ENCODE measurements at regions not wholly inside any gene's neighbourhood (a gene's known extent, or its start where the extent isn't known, plus 50 kb on each side); places are given as distances from the start of the nearest gene placed in this dataset.
"Not testable (repeated sequence)": the region's sequence is repeated elsewhere in the genome, so short reads cannot be mapped to it uniquely, and the experiment has no call there.

DNA sequence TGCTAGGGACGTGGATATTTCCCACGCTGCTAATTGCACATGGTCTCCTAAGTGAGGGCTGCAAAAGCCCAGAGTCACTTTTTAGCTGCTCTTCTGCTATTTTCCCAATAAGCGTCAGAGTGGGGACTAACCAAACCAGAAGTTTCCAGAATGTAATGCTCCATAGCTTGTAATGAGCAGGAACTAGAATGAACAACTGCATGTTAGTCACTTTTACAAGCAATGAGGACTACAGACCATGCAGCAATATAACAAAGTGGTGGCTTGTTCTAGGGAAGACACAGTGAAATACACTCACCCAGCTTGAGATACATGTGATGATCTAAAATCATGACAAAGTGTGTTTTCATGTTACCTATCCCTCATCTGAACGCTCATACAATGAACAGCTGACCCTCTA lies 314.1 kb upstream of the SGK1 start:
- DNase-seq, result no peak

GRCh38 chr6:134631398-134631924 lies 313.5 kb upstream of the SGK1 start:
- DNase-seq, result no peak

GRCh38 chr6:134630508-134631121 lies 312.7 kb upstream of the SGK1 start:
- DNase-seq, result no peak

- DNase-seq, result no peak
Measured at GRCh38 chr6:134628154-134628553, 310.2 kb upstream of the SGK1 start.

DNA sequence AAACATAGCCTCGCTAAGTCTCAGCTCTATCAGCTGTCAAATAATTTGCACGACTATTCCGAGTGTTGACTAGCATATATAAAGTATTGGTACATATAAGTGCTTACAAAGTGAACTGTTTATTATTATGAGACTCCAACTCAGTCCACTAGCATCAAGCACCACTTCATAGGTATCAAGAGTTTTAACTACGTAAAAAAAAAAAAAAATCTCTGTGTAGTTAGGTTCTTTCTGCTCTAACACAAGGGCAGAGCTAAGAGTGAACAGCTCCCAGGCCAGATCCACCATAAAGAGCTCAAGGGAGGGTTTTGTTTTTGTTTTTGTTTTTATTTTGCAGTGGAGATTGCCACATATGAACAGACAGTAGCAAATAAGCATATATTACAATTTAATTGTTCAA lies 309.8 kb upstream of the SGK1 start:
- DNase-seq, result no peak

GRCh38 chr6:134626589-134626988 lies 308.7 kb upstream of the SGK1 start:
- no peak for DNase-seq

DNA sequence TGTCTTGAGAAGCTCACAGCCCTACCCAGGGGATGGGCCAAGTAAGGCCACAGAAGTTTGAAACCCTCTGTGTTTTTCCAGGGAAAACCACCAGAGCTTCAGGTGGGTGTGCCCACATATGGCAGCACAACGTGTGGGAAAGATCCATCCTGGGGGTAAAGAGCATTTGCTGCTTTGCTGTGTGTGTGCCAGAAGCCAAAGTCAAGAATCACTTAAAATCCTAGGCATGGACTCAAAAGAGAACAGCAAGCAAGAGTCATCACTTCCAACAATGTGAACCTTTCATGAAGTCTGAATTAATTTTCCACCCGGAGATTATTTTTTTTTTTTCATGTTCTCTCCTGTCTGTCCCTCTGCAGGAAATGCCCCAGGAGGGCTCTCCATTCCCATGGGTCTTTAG lies 308.2 kb upstream of the SGK1 start:
- DNase-seq, result no peak

- no peak for DNase-seq
Measured at GRCh38 chr6:134624781-134625180, 306.9 kb upstream of the SGK1 start.

DNA sequence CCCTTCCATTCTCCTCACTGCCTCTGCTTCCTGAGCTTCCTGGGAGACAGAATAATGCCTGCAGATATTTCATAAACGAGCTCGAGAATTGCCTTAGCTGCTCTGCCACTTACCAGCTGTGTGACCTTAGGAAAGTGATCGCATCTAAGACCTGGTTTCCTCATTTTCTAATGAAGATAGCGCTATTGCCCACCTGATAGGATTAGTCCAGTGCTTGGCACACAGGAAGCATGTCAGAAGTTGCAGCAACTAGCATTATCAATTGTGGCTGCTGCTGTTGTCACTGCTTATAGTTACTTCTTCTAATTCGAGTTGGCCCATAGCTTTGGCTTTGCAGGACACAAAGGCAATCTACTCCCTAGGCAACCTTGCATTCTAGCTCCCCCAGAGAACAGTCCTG lies 305.5 kb upstream of the SGK1 start:
- DNase-seq, result no peak

DNA sequence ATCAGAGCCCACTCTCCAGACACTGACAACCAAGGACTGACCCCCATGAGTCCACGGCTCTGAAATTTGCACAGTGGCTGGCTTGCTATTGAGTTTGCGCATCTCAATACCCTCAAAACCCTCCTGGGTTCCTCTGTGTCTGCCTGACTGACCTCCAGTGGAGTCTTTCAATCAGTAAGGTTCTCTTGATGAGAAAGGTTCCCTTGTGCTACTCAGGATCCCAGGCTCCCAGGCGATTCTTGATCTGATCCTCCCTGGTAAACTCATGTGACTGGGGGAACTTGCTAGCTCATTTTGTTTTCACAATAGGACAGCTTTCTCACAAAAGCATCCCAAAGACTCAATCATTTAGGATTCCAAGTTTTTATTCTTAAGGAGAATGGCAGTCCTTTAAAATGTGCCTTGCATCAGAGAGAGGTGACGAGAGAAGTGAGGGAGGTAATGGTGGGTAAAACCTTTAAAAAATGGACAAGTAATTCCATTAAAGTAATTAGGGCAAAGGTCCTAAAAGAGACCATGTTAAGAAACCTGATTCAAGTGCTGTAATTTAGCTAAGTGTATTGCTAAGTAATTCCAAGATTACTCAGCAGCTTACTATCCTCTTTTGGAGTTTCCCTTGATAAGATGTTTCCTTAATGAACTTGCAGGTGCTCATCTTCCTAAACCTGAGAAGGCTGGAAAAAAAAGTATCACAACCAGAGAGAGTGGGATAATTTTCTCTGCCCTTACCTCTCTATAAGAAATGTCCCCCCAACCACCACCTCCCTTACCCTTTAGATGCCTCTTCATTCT lies 304.7 kb upstream of the SGK1 start:
- DNase-seq, result no peak

GRCh38 chr6:134621858-134622257 lies 303.9 kb upstream of the SGK1 start:
- no peak for DNase-seq

DNA sequence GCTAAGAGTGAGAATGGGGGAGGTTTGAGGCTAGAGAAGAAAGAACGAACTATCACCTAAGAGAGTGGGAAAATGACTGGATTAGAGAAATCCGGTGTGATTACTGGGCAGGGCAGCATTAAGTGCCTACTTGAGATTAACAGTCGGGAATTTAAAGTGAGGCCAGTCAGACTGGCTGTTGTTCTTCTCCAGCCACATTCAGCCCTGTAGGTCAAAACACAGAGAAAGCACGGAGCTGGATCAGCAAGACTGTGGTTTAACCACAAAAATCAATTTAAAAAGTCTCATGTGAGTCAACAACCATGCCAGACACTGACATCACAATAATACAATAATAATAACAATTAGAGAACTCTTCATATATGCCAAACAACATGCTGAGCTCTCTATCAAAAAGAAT lies 301.9 kb upstream of the SGK1 start:
- no peak for DNase-seq

DNA sequence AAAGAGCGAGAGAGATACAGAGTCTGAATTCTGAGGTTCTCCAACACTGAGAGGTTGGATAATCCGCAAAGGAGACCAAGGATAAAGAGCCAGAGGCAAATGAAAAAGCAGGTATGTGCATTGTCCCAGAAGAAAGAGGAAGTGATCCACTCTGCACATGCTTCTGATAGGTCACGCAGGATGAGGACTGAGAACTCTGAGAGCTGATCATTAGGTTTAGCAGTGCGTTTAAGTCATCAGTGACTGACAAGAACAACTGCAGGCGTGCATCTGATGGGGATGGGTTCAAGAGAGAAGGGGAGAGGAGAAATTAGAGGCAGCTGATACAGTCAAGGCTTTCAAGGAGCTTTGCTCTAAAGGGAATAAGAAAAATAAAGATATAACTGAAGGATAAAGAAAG lies 301.2 kb upstream of the SGK1 start:
- no peak for DNase-seq

GRCh38 chr6:134614606-134615485 lies 296.9 kb upstream of the SGK1 start:
- no peak for DNase-seq

DNA sequence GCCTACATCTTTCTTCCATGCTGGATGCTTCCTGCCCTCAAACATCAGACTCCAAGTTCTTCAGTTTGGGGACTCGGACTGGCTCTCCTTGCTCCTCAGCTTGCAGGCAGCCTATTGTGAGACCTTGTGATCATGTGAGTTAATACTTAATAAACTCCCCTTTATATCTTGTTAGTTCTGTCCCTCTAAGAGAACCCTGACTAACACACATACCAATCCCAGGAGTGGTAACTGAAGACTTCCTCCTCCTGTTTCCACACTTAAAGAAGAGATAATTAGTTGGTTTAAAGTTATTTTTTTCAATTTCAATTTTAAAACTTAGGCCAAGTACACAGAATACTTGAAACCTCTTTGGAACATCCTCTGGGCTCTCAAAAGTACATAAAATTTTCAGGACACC lies 294.2 kb upstream of the SGK1 start:
- not testable (repeated sequence) for DNase-seq

DNA sequence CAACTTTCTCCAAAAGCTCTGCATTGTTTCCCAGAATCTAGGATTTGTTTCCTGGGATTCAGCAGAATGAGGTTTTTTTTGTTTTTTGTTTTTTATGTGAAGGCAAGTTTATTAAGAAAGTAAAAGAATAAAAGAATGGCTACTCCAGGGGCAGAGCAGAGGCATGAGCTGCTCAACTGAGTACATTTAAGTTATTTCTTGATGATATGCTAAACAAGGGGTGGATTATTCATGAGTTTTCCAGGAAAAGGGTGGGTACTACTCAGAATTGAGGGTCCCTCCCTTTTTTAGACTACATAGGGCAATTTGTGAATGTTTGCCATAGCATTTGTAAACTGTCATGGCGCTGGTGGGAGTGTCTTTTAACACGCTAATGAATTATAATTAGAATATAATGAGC lies 292.5 kb upstream of the SGK1 start:
- DNase-seq, result no peak

DNA sequence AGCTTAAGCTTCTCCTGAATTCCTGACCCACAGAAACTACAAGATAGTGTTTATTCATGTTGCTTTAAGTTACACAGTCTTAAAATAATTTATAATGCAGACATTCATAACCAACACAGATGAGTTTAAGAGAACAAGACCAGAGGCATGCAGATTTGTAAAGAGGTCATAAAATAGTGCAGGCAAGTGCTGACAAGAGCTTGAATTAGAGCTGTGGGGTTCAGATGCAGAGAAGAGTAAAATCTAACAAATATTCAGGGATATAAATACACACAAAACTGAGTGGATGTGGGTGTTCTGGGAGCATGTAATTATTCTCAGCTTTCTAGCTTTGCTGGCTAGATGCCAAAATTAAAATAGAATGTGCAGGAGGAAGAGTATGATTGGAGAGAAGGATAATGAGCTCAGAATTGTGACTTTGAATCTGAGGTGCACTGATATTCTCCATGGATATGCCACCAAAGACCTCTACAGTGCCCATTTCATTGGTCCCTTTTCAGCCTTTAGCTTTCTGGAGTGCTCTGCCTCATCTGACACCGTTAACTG lies 291.9 kb upstream of the SGK1 start:
- DNase-seq, result no peak

- DNase-seq, result no peak
Measured at GRCh38 chr6:134607411-134607810, 289.5 kb upstream of the SGK1 start.

DNA sequence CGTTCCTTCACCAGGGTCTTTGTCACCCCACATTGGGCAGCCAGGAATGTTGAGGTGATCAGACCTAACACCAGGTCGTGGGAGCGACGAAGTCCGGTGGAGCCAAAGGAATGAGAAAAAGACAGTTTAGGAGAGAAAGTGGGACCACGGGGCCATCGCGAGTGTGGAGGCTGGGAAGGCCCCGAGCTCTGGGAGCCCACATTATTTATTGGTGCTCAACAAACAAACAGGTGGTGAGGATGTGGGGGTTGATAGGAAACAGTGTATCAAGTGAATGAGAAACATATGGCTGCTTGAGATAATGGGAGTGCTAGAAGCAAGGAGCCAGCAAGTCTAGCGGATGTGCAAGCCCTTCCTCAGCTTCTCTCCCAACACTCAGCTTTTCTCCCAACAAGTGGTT lies 287.1 kb upstream of the SGK1 start:
- no peak for DNase-seq

DNA sequence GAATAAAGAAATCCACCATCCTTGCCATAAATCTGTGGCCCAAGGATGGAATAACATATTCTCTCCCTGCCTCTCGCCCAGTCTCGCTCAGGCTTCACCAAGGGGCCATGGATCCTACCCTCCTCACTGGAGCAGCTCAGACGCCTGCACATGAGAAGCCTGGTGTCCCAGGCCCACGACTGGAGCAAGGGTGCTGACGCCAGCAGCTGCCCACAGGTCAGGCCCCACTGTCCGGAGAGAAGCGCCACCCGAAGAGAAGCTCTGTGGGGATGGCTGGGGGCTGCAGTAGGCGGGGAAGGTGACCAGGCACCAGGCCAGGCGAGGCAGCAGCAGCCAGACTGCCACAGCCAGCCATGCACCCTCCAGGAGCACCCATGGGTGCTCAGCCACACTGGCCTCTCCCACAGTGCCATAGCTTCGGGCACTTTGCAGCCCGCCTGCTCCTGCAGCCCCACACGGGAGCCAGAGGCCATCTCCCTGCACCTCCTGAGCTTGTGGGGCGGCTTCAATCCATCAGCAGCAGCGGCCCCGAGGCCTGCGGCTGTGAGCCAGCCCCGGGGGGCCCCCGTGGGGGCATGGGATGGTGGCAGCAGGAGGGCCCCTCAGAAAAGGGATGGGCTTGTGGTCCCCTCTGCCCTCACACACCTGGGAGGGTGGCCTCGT lies 286.2 kb upstream of the SGK1 start:
- no peak for DNase-seq

GRCh38 chr6:134603561-134603960 lies 285.6 kb upstream of the SGK1 start:
- no peak for DNase-seq

DNA sequence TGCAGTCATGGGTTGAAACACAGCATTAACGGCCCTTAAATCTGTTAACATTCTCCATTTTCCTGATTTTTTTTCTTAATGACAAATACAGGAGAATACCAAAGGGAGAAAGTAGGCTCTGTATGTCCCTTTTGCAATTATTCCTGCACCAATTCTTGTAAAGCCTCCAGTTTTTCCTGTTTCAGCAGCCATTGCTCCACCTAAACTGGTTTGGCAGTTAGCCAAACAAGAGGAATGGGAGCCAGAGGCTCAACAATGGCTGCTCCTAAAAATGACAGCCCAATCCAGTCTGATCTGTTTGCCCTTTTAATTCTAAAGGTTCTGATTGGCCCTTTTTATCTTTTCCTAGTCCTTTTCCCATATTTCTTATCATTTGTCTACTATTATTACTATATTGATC lies 284.2 kb upstream of the SGK1 start:
- no peak for DNase-seq

DNA sequence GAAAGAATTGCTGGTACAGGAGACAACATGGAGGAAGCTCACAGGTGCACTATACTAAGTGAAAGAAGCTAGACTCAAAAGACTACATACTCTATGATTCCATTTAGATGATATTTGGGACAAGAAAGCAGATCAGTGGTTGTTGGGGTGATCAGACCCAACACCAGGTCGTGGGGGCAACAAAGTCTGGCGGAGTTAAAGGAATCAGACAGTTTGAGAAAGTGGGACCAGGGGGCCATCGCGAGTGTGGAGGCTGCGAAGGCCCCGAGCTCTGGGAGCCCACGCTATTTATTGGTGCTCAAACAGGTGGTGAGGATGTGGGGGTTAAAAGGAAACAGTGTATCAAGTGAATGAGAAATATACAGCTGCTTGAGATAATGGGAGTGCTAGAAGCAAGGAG lies 282.8 kb upstream of the SGK1 start:
- no peak for DNase-seq

Data from activated T-cell treated with anti-CD3 and anti-CD28 coated beads, Interleukin-2, amount 50 U/mL, for 48 hours (primary cell).